ENCODE measurements at regions not wholly inside any gene's neighbourhood (a gene's known extent, or its start where the extent isn't known, plus 50 kb on each side); places are given as distances from the start of the nearest gene placed in this dataset.

GRCh38 chr5:73337586-73338255 is 110.9 kb downstream of the FOXD1 start:
- DNase-seq = no peak

- no peak for DNase-seq
Measured at GRCh38 chr5:73336366-73336765, 112.2 kb downstream of the FOXD1 start.

GRCh38 chr5:73333944-73334703 is 114.5 kb downstream of the FOXD1 start:
- DNase-seq = no peak

- DNase-seq = no peak
Measured at GRCh38 chr5:73330613-73331012, 118.0 kb downstream of the FOXD1 start.

- DNase-seq = no peak
Measured at GRCh38 chr5:73328640-73329039, 119.9 kb downstream of the FOXD1 start.

- no peak for DNase-seq
Measured at GRCh38 chr5:73327908-73328455, 120.6 kb downstream of the FOXD1 start.

- no peak for DNase-seq
Measured at GRCh38 chr5:73325546-73325945, 123.0 kb downstream of the FOXD1 start.

GRCh38 chr5:73323466-73323865 is 125.1 kb downstream of the FOXD1 start:
- DNase-seq = no peak

- no peak for DNase-seq
Measured at GRCh38 chr5:73322437-73323076, 126.0 kb downstream of the FOXD1 start.

- DNase-seq = no peak
Measured at GRCh38 chr5:73321757-73322436, 126.7 kb downstream of the FOXD1 start.

- no peak for DNase-seq
Measured at GRCh38 chr5:73319036-73319435, 129.5 kb downstream of the FOXD1 start.

- no peak for DNase-seq
Measured at GRCh38 chr5:73318308-73318719, 130.3 kb downstream of the FOXD1 start.

GRCh38 chr5:73317523-73317922 is 131.1 kb downstream of the FOXD1 start:
- no peak for DNase-seq

GRCh38 chr5:73314395-73315257 is 134.0 kb downstream of the FOXD1 start:
- DNase-seq = no peak

- DNase-seq = no peak
Measured at GRCh38 chr5:73312872-73313510, 135.6 kb downstream of the FOXD1 start.

- DNase-seq = no peak
Measured at GRCh38 chr5:73312146-73312871, 136.3 kb downstream of the FOXD1 start.

GRCh38 chr5:73311291-73312110 is 137.1 kb downstream of the FOXD1 start:
- no peak for DNase-seq

- no peak for DNase-seq
Measured at GRCh38 chr5:73307645-73308355, 134.8 kb downstream of the TMEM174 start.

GRCh38 chr5:73306741-73307275 is 133.8 kb downstream of the TMEM174 start:
- no peak for DNase-seq
